ENCODE measurements at regions not wholly inside any gene's neighbourhood (a gene's known extent, or its start where the extent isn't known, plus 50 kb on each side); places are given as distances from the start of the nearest gene placed in this dataset.

DNA sequence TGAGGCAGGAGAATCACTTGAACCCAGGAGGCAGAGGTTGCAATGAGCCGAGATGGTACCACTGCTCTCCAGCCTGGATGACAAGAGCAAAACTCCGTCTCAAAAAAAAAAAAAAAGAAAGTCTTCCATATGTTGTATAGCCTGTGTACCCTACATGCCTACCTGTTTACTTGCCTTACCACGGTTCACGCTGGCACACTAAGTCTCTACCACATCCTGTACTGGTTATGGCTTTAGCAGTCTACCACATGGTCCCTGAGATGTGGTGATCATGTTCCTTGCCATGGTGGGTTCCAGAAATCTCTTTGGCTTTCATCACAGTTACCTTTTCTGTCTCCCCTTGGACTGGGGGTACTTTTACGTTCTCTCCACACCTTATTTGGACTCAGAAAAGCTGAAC, 63.8 kb upstream of the TBC1D5 start:
- Histone ChIP-seq H3K4me1 (no peaks in the 10 kb centered on the region), H3K4me3 (no peak overlapping the region), H3K27me3 (no peaks in the 10 kb centered on the region), H3K9me3 (no peaks in the 10 kb centered on the region), H3K36me3 (no peaks in the 10 kb centered on the region), H3K27ac (no peak overlapping the region)
- intact Hi-C loops (cut with DNase I) = no loop called here
- ATAC-seq = peak; percentile 41
- no peak for DNase-seq
- TF ChIP-seq, protein P1, sequence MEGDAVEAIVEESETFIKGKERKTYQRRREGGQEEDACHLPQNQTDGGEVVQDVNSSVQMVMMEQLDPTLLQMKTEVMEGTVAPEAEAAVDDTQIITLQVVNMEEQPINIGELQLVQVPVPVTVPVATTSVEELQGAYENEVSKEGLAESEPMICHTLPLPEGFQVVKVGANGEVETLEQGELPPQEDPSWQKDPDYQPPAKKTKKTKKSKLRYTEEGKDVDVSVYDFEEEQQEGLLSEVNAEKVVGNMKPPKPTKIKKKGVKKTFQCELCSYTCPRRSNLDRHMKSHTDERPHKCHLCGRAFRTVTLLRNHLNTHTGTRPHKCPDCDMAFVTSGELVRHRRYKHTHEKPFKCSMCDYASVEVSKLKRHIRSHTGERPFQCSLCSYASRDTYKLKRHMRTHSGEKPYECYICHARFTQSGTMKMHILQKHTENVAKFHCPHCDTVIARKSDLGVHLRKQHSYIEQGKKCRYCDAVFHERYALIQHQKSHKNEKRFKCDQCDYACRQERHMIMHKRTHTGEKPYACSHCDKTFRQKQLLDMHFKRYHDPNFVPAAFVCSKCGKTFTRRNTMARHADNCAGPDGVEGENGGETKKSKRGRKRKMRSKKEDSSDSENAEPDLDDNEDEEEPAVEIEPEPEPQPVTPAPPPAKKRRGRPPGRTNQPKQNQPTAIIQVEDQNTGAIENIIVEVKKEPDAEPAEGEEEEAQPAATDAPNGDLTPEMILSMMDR (IDR thresholded peaks at IDR 0.05) = no peak

- H3K4me3 ChIP-seq = no peak overlapping the region
- TF ChIP-seq, protein P1 (IDR thresholded peaks at IDR 0.05) = no peak
These were observed 63.1 kb upstream of the TBC1D5 start for GRCh38 chr3:17805461-17805940.

DNA sequence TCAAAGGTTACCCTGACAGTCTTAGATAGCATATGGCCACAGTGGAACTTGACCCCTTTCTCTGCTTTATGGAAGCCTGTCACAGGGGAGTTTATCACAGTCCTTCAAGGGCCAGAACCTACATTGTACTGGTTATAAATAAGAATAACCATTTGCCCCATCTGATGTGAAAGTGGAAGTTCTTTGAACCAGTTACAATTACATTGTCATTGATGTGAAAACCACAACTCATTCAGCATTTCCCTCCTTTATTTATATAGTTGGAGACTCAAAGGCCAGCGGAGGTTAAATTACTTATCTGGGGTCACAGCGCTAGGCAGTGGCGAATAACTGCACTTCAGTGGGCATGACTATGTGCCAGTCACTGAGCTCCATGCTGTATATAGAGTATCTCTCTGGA, 60.5 kb upstream of the TBC1D5 start:
- ATAC-seq (no peak), DNase-seq (no peak)
- intact Hi-C loops (cut with DNase I) = no loop called here
- H3K27me3 ChIP-seq = no peaks in the 10 kb centered on the region
- H3K36me3 ChIP-seq = no peaks in the 10 kb centered on the region
- no peaks in the 10 kb centered on the region for H3K4me1 ChIP-seq
- TF ChIP-seq, protein P1 (IDR thresholded peaks at IDR 0.05) = no peak
- no peak overlapping the region for H3K27ac ChIP-seq
- no peaks in the 10 kb centered on the region for H3K9me3 ChIP-seq
- H3K4me3 ChIP-seq = no peak overlapping the region

More at GRCh38 chr3:17805461-17805940, 63.1 kb upstream of the TBC1D5 start:
- DNase-seq (no peak), ATAC-seq (no peak)
- no peaks in the 10 kb centered on the region for H3K27me3 ChIP-seq
- no peaks in the 10 kb centered on the region for H3K9me3 ChIP-seq
- H3K4me1 ChIP-seq = no peaks in the 10 kb centered on the region
- intact Hi-C loops (cut with DNase I) = no loop called here
- no peak overlapping the region for H3K27ac ChIP-seq
- H3K36me3 ChIP-seq = no peaks in the 10 kb centered on the region

- no peak overlapping the region for H3K27ac ChIP-seq
- DNase-seq (no peak), ATAC-seq (no peak)
- H3K4me1 ChIP-seq = no peaks in the 10 kb centered on the region
- H3K9me3 ChIP-seq = no peaks in the 10 kb centered on the region
- no peaks in the 10 kb centered on the region for H3K27me3 ChIP-seq
- no peaks in the 10 kb centered on the region for H3K36me3 ChIP-seq
- H3K4me3 ChIP-seq = no peak overlapping the region
- TF ChIP-seq, protein P1 (IDR thresholded peaks at IDR 0.05) = no peak
- intact Hi-C loops (cut with DNase I) = no loop called here
These were observed 58.7 kb upstream of the TBC1D5 start for GRCh38 chr3:17801131-17801530.

DNA sequence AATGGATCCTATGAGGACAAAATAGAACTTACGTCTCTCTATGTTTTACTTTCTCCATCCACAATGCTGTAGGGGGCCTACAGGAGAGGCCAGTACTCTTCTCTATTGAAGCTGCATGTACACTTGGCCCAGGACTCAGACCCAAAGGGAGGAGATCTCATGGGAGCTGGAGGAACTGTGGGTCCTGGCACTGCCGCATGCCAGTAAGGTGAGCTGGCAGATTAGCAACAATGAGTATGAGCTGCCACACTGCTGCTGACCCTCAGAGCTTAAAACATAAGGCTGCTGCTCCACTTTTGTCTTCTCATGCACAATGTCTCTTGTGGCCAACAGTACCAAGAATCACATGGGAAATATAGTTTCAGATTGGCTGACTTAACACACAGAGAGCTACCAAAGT, 57.8 kb upstream of the TBC1D5 start:
- TF ChIP-seq, protein P1 (IDR thresholded peaks at IDR 0.05) = no peak
- intact Hi-C loops (cut with DNase I) = no loop called here
- no peak overlapping the region for H3K27ac ChIP-seq
- no peak for ATAC-seq
- H3K27me3 ChIP-seq = no peaks in the 10 kb centered on the region
- no peaks in the 10 kb centered on the region for H3K36me3 ChIP-seq
- no peaks in the 10 kb centered on the region for H3K4me1 ChIP-seq
- no peak for DNase-seq
- H3K9me3 ChIP-seq = no peaks in the 10 kb centered on the region
- no peak overlapping the region for H3K4me3 ChIP-seq

DNA sequence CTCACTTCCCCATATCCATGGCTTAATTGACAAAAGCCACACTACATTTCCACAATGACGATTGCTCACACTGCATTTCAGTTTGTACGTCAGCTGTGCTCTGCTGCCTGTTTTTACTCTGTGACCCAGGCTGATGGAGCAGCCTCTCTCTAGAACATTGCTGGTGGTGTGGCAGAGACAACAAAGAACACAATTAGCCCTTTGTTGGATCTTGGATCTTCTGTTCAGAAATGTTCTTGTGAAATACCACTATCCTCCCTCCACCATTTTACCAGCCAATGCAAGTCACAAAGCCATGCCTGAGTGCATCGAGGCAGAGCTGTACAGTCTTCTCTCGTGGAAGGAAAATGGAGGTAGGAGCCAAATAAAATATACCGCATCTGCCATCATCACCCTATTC, 56.9 kb upstream of the TBC1D5 start:
- Histone ChIP-seq H3K4me3 (no peak overlapping the region), H3K27ac (no peak overlapping the region), H3K36me3 (no peaks in the 10 kb centered on the region), H3K4me1 (no peaks in the 10 kb centered on the region), H3K27me3 (no peaks in the 10 kb centered on the region), H3K9me3 (no peaks in the 10 kb centered on the region)
- intact Hi-C loops (cut with DNase I) = no loop called here
- ATAC-seq = no peak
- DNase-seq = no peak
- TF ChIP-seq, protein P1 (IDR thresholded peaks at IDR 0.05) = no peak

All from upper lobe of right lung (tissue), 1 donor.